Esophagus muscularis mucosa (tissue), 4 donors: ENCODE measurements at regions not wholly inside any gene's neighbourhood (a gene's known extent, or its start where the extent isn't known, plus 50 kb on each side); places are given as distances from the start of the nearest gene placed in this dataset.

Source experiments
- CTCF ChIP-seq, 3 experiments: fragments of 200-600 bp in 2 of 3; fragments of 450-650 bp in 1 of 3; sonication (generic) in 2 of 3; IDR thresholded peaks; one replicate each; pipeline ENCODE4 v1.5.1; 2017 to 2019; ENCODE audit warnings: antibody characterized with exemption in 3 of 3, mild to moderate bottlenecking in 2 of 3, moderate library complexity in 1 of 3
- EP300 ChIP-seq: sonication (generic); formaldehyde crosslinking; IDR thresholded peaks from one replicate; pipeline ENCODE4 v1.6.1; 2017; ENCODE audit warnings: antibody characterized with exemption
- POLR2A ChIP-seq: fragments of 450-650 bp; IDR thresholded peaks from one replicate; pipeline ENCODE4 v1.6.1; 2017; ENCODE audit warnings: antibody characterized with exemption, moderate library complexity, mild to moderate bottlenecking, low read depth
- POLR2AphosphoS5 ChIP-seq, 2 donors: sonication (generic); formaldehyde crosslinking; IDR thresholded peaks; one replicate each; pipeline ENCODE4 v1.6.1; 2017; ENCODE audit warnings: antibody characterized with exemption in 2 of 2

- TF ChIP-seq CTCF (IDR thresholded peaks at IDR 0.05) (no peak), POLR2A (no peak), POLR2AphosphoS5 (IDR thresholded peaks at IDR 0.05) (no peak), EP300 (no peak)
Measured at GRCh38 chr15:45855210-45855906, 220.5 kb downstream of the SQOR start.
